Activated B cell treated with CpG ODN at 0.5 μM for 24 hours (primary cell): ENCODE measurements at regions not wholly inside any gene's neighbourhood (a gene's known extent, or its start where the extent isn't known, plus 50 kb on each side); places are given as distances from the start of the nearest gene placed in this dataset.

Experiments used
- ATAC-seq: fragments of 200-7000 bp; cut with Tn5 transposase; one replicate; pipeline ENCODE4 v1.10.0; 2021; ENCODE audit warnings: low read depth, mild to moderate bottlenecking, moderate library complexity
- CTCF ChIA-PET: fragments of 350-600 bp; sonication (Branson Sonifier 250); formaldehyde crosslinking; loops from one replicate; lab custom pipeline; 2021; ENCODE audit warnings: antibody characterized with exemption; lab: Charles Lee
- POLR2A ChIA-PET: fragments of 350-600 bp; sonication (Branson Sonifier 250); formaldehyde crosslinking; loops from one replicate; lab custom pipeline; 2021; ENCODE audit warnings: antibody characterized with exemption; lab: Charles Lee
- DNase-seq: peaks from one replicate; pipeline ENCODE4 v3.0.0; 2022
- H3K27ac Mint-ChIP-seq: one replicate; pipeline ENCODE4 v1.8.0; 2020; ENCODE audit warnings: mixed read lengths
- H3K27me3 Mint-ChIP-seq: one replicate; pipeline ENCODE4 v1.8.0; 2021; ENCODE audit warnings: mixed read lengths
- H3K36me3 Mint-ChIP-seq: one replicate; pipeline ENCODE4 v1.8.0; 2021; ENCODE audit warnings: low read depth, mixed read lengths
- H3K4me1 Mint-ChIP-seq: one replicate; pipeline ENCODE4 v1.8.0; 2021; ENCODE audit warnings: mixed read lengths
- H3K4me3 Mint-ChIP-seq: one replicate; pipeline ENCODE4 v1.8.0; 2020; ENCODE audit warnings: mild to moderate bottlenecking, mixed read lengths
- H3K9me3 Mint-ChIP-seq: one replicate; pipeline ENCODE4 v1.8.0; 2020; ENCODE audit warnings: mixed read lengths
- CTCF ChIP-seq: fragments of 200-600 bp; IDR thresholded peaks from one replicate; pipeline ENCODE4 v1.8.0; 2022; ENCODE audit warnings: antibody characterized with exemption, mild to moderate bottlenecking
- intact Hi-C: fragments of 100-400 bp; cut with micrococcal nuclease; formaldehyde crosslinking; loops from one replicate; pipeline ENCODE4 v1.15.1; 2024

GRCh38 chr6:156432543-156432942 lies 344.6 kb upstream of the ARID1B start:
- peaks cover 6% of the 10 kb centered on the region for H3K9me3 Mint-ChIP-seq
- ATAC-seq: no peak
- CTCF ChIA-PET: no interaction called here
- POLR2A ChIA-PET: no interaction called here
- DNase-seq: no peak
- peaks cover 4% of the 10 kb centered on the region for H3K27me3 Mint-ChIP-seq
- H3K4me1 Mint-ChIP-seq: peaks cover 2% of the 10 kb centered on the region
- no peak overlapping the region for H3K4me3 Mint-ChIP-seq
- intact Hi-C loops: no loop called here
- no peak for TF ChIP-seq CTCF
- no peak overlapping the region for H3K27ac Mint-ChIP-seq
- no peaks in the 10 kb centered on the region for H3K36me3 Mint-ChIP-seq

DNA sequence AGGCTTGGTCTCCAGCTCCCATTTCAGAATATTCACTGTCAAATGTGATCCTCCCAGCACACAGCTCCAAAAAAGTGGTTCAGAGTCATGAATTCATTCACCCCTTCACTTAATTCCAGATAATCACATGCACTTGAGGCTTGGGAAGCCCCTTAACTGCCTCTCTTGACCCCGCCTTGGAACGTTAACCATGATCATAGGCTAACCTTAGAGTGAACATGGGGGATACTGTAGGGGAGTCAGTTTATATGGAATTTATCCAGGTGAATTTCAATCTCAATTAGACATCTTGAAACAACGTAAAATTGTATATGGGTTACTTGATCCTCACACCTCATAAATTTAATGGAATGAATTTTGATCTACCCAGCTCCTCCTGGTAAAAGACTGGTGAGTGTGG lies 346.8 kb upstream of the ARID1B start:
- Mint-ChIP-seq H3K27ac (no peak overlapping the region), H3K27me3 (peaks cover 6% of the 10 kb centered on the region), H3K4me1 (peaks cover 2% of the 10 kb centered on the region), H3K9me3 (peaks cover 6% of the 10 kb centered on the region), H3K36me3 (no peaks in the 10 kb centered on the region), H3K4me3 (no peak overlapping the region)
- ChIA-PET CTCF (no interaction called here), POLR2A (no interaction called here)
- intact Hi-C loops: no loop called here
- DNase-seq (no peak), ATAC-seq (no peak)
- no peak for TF ChIP-seq CTCF

- Mint-ChIP-seq H3K9me3 (peaks cover 4% of the 10 kb centered on the region), H3K27ac (no peak overlapping the region), H3K4me1 (peaks cover 23% of the 10 kb centered on the region), H3K4me3 (no peak overlapping the region), H3K36me3 (no peaks in the 10 kb centered on the region), H3K27me3 (peaks cover 6% of the 10 kb centered on the region)
- CTCF ChIA-PET: no interaction called here
- TF ChIP-seq CTCF: no peak
- ATAC-seq (no peak), DNase-seq (no peak)
- POLR2A ChIA-PET: interaction anchor here (0.6 kb wide), 1 partner anchor 386 kb away, joined by 3 read pairs; no protein-coding TSS in a partner anchor
- intact Hi-C loops: no loop called here
Measured at GRCh38 chr6:156427345-156427744, 349.8 kb upstream of the ARID1B start.

GRCh38 chr6:156425359-156426020 lies 351.7 kb upstream of the ARID1B start:
- Mint-ChIP-seq H3K27ac (no peak overlapping the region), H3K9me3 (peaks cover 4% of the 10 kb centered on the region), H3K27me3 (peaks cover 6% of the 10 kb centered on the region), H3K4me3 (no peak overlapping the region), H3K4me1 (peaks cover 21% of the 10 kb centered on the region), H3K36me3 (no peaks in the 10 kb centered on the region)
- POLR2A ChIA-PET: no interaction called here
- intact Hi-C loops: no loop called here
- CTCF ChIA-PET: no interaction called here
- DNase-seq (no peak), ATAC-seq (no peak)
- no peak for TF ChIP-seq CTCF

- POLR2A ChIA-PET: no interaction called here
- CTCF ChIA-PET: no interaction called here
- peaks cover 21% of the 10 kb centered on the region for H3K4me1 Mint-ChIP-seq
- TF ChIP-seq CTCF: no peak
- peaks cover 4% of the 10 kb centered on the region for H3K9me3 Mint-ChIP-seq
- DNase-seq (no peak), ATAC-seq (no peak)
- H3K36me3 Mint-ChIP-seq: no peaks in the 10 kb centered on the region
- H3K27me3 Mint-ChIP-seq: peaks cover 3% of the 10 kb centered on the region
- H3K27ac Mint-ChIP-seq: no peak overlapping the region
- intact Hi-C loops: loop anchor here (2.0 kb wide), 1 partner anchor 21 kb away; no protein-coding TSS in a partner anchor
- H3K4me3 Mint-ChIP-seq: no peak overlapping the region
Measured at GRCh38 chr6:156423829-156424228, 353.3 kb upstream of the ARID1B start.
